Karpas-422 (cell line): ENCODE measurements at regions not wholly inside any gene's neighbourhood (a gene's known extent, or its start where the extent isn't known, plus 50 kb on each side); places are given as distances from the start of the nearest gene placed in this dataset.

Source experiments
- DNase-seq: peaks from one replicate; pipeline ENCODE4 v3.0.0-alpha.2; 2015
- H2AFZ ChIP-seq: fragments of 200-600 bp; sonication (generic); 2 replicates; pipeline ENCODE4 v1.6.1; 2014; ENCODE audit warnings: antibody characterized with exemption, low read length, mixed read lengths
- H3K27ac ChIP-seq: fragments of 200-600 bp; sonication (generic); 2 replicates; pipeline ENCODE4 v1.5.1; 2014; ENCODE audit warnings: mild to moderate bottlenecking, low read length, moderate library complexity
- H3K27me3 ChIP-seq: fragments of 200-600 bp; sonication (generic); 2 replicates; pipeline ENCODE4 v1.6.1; 2014; ENCODE audit warnings: low read length, mixed read lengths
- H3K36me3 ChIP-seq: fragments of 200-600 bp; sonication (generic); 2 replicates; pipeline ENCODE4 v1.6.1; 2014; ENCODE audit warnings: low read length, mixed read lengths; ENCODE audit not compliant: insufficient read depth
- H3K4me1 ChIP-seq: fragments of 200-600 bp; sonication (generic); 2 replicates; pipeline ENCODE4 v1.6.1; 2014; ENCODE audit warnings: mild to moderate bottlenecking, low read length, mixed read lengths
- H3K4me2 ChIP-seq: fragments of 200-600 bp; sonication (generic); 2 replicates; pipeline ENCODE4 v1.6.1; 2014; ENCODE audit warnings: low read length, low read depth, mild to moderate bottlenecking; ENCODE audit not compliant: poor library complexity, severe bottlenecking
- H3K4me3 ChIP-seq: fragments of 200-600 bp; sonication (generic); 2 replicates; pipeline ENCODE4 v1.5.1; 2014; ENCODE audit warnings: mild to moderate bottlenecking, antibody characterized with exemption, low read length, mixed read lengths
- H3K79me2 ChIP-seq: fragments of 200-600 bp; sonication (generic); 2 replicates; pipeline ENCODE4 v1.6.1; 2014; ENCODE audit warnings: mild to moderate bottlenecking, low read length, mixed read lengths
- H3K9ac ChIP-seq: fragments of 200-600 bp; sonication (generic); 2 replicates; pipeline ENCODE4 v1.6.0; 2014; ENCODE audit warnings: low read length
- H3K9me2 ChIP-seq: fragments of 200-600 bp; sonication (generic), shearing (Covaris generic); replicated peaks from 2 replicates; pipeline ENCODE4 v1.6.0; 2014; ENCODE audit warnings: mild to moderate bottlenecking, low read length, moderate library complexity; ENCODE audit not compliant: insufficient read depth
- H3K9me3 ChIP-seq: fragments of 300-700, 200-600 bp; sonication (generic); 2 replicates; pipeline ENCODE4 v1.6.1; 2014; ENCODE audit warnings: low read length, mixed read lengths
- H4K20me1 ChIP-seq: fragments of 200-600 bp; sonication (generic); 2 replicates; pipeline ENCODE4 v1.6.1; 2014; ENCODE audit warnings: mild to moderate bottlenecking, antibody characterized with exemption, low read length, low read depth; ENCODE audit not compliant: insufficient read depth

DNA sequence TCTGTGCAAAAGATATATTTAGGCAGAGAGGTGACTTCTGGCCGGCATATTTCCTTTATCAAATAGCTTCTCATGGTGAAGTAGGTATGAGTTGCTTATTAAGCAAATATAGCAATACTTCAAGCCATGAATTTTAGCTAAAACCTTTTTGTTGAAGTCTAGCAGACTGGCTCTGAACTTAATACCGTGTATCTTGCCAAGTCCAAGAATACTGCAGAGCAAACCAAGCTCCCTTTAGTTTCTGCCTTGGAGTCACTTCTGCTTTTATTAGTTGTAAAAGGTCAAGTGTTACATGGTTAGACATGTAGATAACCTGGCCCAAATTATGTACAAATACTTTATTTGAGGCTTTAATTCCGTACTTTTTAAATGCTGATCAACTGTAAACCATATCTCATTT, 627.6 kb upstream of the PKDCC start:
- Histone ChIP-seq H3K36me3 (no peaks in the 10 kb centered on the region), H3K9me3 (no peaks in the 10 kb centered on the region), H3K4me2 (no peak overlapping the region), H3K79me2 (no peaks in the 10 kb centered on the region), H3K4me3 (no peak overlapping the region), H4K20me1 (no peaks in the 10 kb centered on the region), H3K4me1 (no peaks in the 10 kb centered on the region), H3K27me3 (no peaks in the 10 kb centered on the region), H3K27ac (no peak overlapping the region), H2AFZ (no peak overlapping the region), H3K9me2 (no peaks in the 10 kb centered on the region), H3K9ac (no peak overlapping the region)
- no peak for DNase-seq

DNA sequence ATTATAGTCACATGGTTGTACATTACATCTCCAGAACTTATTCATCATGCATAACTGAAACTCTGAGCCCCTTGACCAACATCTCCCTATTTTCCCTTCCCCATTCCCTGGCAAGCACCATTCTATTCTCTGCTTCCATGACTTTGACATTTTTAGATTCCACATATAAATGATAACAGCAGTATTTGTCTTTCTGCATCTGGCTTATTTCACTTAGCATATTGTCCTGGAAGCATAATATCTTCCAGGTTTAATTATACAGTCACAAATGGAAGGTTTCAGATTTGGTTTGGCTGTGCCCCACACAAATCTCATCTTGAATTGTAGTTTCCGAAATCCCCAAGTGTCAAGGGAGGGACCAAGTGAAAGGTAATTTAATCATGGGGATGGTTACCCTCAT, 626.9 kb upstream of the PKDCC start:
- Histone ChIP-seq H3K4me3 (no peak overlapping the region), H3K9me3 (no peaks in the 10 kb centered on the region), H3K9ac (no peak overlapping the region), H3K27ac (no peak overlapping the region), H2AFZ (no peak overlapping the region), H3K4me1 (no peaks in the 10 kb centered on the region), H3K79me2 (no peaks in the 10 kb centered on the region), H3K36me3 (no peaks in the 10 kb centered on the region), H3K27me3 (no peaks in the 10 kb centered on the region), H3K4me2 (no peak overlapping the region), H4K20me1 (no peaks in the 10 kb centered on the region), H3K9me2 (no peaks in the 10 kb centered on the region)
- no peak for DNase-seq

DNA sequence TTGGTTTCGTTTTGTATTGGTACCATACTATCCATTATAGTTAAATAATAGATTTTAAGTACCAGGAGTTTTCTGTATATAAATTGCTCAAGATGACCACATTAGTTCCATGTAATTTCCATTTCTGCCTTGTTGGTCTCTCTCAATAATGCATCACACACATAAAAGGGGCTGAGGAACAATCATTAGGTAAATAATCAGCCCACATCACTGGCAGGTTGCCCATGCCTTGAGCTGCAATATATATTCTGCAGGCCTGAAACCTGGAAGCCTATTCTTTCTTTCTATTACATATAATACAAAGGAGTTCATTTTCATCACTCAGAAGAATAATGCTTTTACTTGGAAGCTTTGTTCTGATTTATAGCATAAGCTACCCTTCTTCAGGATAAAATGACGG, 616.1 kb upstream of the PKDCC start:
- Histone ChIP-seq H3K79me2 (no peaks in the 10 kb centered on the region), H2AFZ (no peak overlapping the region), H3K9me3 (no peaks in the 10 kb centered on the region), H3K4me3 (no peak overlapping the region), H4K20me1 (no peaks in the 10 kb centered on the region), H3K4me1 (no peaks in the 10 kb centered on the region), H3K36me3 (no peaks in the 10 kb centered on the region), H3K4me2 (no peak overlapping the region), H3K27me3 (no peaks in the 10 kb centered on the region), H3K9ac (no peak overlapping the region), H3K9me2 (no peaks in the 10 kb centered on the region), H3K27ac (no peak overlapping the region)
- no peak for DNase-seq

DNA sequence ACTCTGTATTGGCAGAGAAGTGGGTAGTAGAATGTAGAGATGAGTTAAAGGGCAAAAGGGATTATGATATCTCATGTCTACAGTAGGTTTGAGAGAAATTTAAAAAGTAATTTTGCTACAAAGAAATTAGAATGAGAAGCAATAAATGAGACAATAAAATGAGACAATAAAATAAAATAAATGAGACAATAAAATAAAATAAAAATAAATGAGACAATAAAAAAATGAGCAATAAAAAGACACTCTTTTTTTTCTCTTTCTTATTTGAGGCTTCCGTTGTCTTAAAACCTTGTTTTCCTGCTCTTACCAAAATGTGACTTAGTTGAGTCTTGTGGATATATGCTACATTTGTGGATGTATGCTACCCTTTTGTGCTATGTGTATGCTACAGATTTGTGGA, 615.4 kb upstream of the PKDCC start:
- Histone ChIP-seq H3K4me3 (no peak overlapping the region), H3K27ac (no peak overlapping the region), H3K9me2 (no peaks in the 10 kb centered on the region), H3K4me2 (no peak overlapping the region), H3K36me3 (no peaks in the 10 kb centered on the region), H4K20me1 (no peaks in the 10 kb centered on the region), H3K9ac (no peak overlapping the region), H3K4me1 (no peaks in the 10 kb centered on the region), H3K27me3 (no peaks in the 10 kb centered on the region), H2AFZ (no peak overlapping the region), H3K79me2 (no peaks in the 10 kb centered on the region), H3K9me3 (no peaks in the 10 kb centered on the region)
- no peak for DNase-seq

DNA sequence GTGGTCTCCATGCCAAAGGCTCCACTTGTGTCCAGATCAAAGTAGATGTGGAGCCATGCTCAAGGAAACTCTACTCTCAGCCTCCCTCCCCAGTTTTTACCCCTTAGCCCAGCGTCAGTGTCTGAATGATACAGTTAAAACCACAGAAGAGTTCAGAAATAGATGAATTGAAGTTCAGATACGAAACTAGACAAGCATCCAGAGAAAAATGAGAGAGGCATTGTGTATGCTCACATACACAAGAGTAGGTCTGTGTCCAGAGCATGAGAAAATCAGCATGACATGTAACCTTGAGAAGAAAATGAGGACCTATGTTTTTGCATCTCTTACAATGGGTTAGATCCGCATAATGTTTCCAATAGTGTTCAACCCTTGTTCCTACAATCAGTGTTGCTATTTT, 612.8 kb upstream of the PKDCC start:
- no peaks in the 10 kb centered on the region for H3K36me3 ChIP-seq
- H3K27me3 ChIP-seq = no peaks in the 10 kb centered on the region
- H2AFZ ChIP-seq = no peak overlapping the region
- H3K4me2 ChIP-seq = no peak overlapping the region
- H3K4me1 ChIP-seq = no peaks in the 10 kb centered on the region
- no peak overlapping the region for H3K27ac ChIP-seq
- H3K79me2 ChIP-seq = no peaks in the 10 kb centered on the region
- H3K9me2 ChIP-seq = no peaks in the 10 kb centered on the region
- H4K20me1 ChIP-seq = no peaks in the 10 kb centered on the region
- no peak overlapping the region for H3K9ac ChIP-seq
- no peaks in the 10 kb centered on the region for H3K9me3 ChIP-seq
- no peak overlapping the region for H3K4me3 ChIP-seq
- DNase-seq = no peak

DNA sequence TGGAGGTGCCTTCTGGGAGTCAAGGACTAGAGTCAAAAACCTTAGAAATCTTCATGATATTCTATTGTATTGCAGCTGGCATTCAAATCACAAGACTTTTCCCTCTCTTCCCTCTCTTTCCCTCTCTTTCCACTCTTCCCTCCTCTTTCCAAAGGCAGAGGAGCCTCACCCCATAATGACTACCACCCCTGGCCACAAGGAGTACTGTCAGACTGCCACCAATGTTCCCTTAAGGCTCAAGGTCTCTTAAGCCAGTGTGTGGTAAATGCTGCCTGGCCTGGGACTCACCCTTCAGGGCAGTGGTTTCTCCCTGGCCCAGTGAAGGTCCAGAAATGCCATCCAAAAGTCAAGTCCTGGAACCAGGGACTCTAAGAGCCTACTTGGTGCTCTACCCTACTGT, 605.9 kb upstream of the PKDCC start:
- H3K4me3 ChIP-seq = no peak overlapping the region

DNA sequence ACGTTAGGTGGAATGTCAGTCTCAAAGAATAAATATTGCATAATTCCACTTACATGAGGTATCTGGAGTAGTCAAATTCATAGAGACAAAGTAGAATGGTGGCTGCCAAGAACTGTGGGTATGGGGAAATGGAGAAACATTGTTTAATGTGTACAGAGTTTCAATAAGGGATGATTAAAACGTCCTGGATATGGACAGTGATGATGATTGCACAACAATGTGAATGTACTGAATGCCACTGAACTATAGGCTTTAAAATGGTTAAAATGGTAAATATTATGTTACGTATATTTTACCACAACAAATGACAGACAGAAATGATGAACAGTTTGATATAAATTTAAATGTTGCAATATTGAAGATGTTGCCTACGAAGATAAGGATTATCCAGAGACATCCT, 602.0 kb upstream of the PKDCC start:
- H3K27me3 ChIP-seq = no peaks in the 10 kb centered on the region
- H3K9me3 ChIP-seq = no peaks in the 10 kb centered on the region
- no peaks in the 10 kb centered on the region for H4K20me1 ChIP-seq
- no peaks in the 10 kb centered on the region for H3K9me2 ChIP-seq
- H3K36me3 ChIP-seq = no peaks in the 10 kb centered on the region
- H3K27ac ChIP-seq = no peak overlapping the region
- no peaks in the 10 kb centered on the region for H3K4me1 ChIP-seq
- no peak overlapping the region for H3K4me3 ChIP-seq
- no peaks in the 10 kb centered on the region for H3K79me2 ChIP-seq
- no peak overlapping the region for H3K9ac ChIP-seq
- no peak for DNase-seq
- no peak overlapping the region for H2AFZ ChIP-seq
- no peak overlapping the region for H3K4me2 ChIP-seq

More for the DNA sequence above, 605.9 kb upstream of the PKDCC start:
- Histone ChIP-seq H3K27ac (no peak overlapping the region), H3K79me2 (no peaks in the 10 kb centered on the region), H2AFZ (no peak overlapping the region), H3K9ac (no peak overlapping the region), H4K20me1 (no peaks in the 10 kb centered on the region), H3K4me1 (no peaks in the 10 kb centered on the region), H3K9me3 (no peaks in the 10 kb centered on the region), H3K36me3 (no peaks in the 10 kb centered on the region), H3K27me3 (no peaks in the 10 kb centered on the region), H3K9me2 (no peaks in the 10 kb centered on the region), H3K4me2 (no peak overlapping the region)
- DNase-seq = no peak

DNA sequence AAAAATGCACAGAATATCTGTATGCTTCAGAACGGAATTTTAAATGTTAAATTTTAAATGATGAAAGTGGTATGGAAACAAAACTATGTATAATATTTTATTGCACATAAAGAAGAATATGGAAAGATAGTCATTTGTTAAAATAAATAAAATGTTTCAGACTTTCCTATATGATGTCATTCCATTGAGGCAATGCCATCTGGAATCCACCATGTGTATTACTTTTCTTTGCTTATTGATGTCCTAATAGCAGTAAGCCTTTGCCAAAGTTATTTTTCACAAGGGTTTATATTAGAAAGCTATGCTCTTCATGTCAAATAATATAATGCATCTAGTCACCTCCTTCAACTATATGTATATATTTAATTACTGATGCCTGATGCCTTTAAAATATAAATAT, 601.6 kb upstream of the PKDCC start:
- Histone ChIP-seq H3K4me1 (no peaks in the 10 kb centered on the region), H3K9me2 (no peaks in the 10 kb centered on the region), H3K4me3 (no peak overlapping the region), H3K9me3 (no peaks in the 10 kb centered on the region), H4K20me1 (no peaks in the 10 kb centered on the region), H3K27me3 (no peaks in the 10 kb centered on the region), H3K36me3 (no peaks in the 10 kb centered on the region), H3K9ac (no peak overlapping the region), H3K79me2 (no peaks in the 10 kb centered on the region), H3K27ac (no peak overlapping the region), H3K4me2 (no peak overlapping the region), H2AFZ (no peak overlapping the region)
- DNase-seq = no peak

DNA sequence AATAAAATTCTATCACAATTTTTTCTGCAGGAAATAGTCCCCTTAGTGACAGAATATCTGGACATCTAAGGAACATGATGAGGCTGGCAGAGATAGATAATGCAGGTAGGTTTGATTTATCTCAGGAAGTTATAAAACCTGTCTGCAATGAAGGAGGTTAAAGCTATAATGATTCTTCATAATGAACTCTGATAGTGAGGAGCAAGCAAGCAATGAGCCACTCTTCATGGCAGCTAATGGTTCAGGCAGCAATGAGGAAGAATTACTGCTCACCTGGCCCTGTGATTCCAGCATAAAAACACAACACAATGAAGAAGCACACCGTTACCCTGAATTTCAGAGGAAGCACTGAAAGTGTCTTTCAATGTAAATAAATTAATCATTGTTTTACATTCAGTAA, 599.6 kb upstream of the PKDCC start:
- Histone ChIP-seq H2AFZ (no peak overlapping the region), H4K20me1 (no peaks in the 10 kb centered on the region), H3K9ac (no peak overlapping the region), H3K27ac (no peak overlapping the region), H3K9me3 (no peaks in the 10 kb centered on the region), H3K4me1 (no peaks in the 10 kb centered on the region), H3K79me2 (no peaks in the 10 kb centered on the region), H3K4me2 (no peak overlapping the region), H3K9me2 (no peaks in the 10 kb centered on the region), H3K4me3 (no peak overlapping the region), H3K27me3 (no peaks in the 10 kb centered on the region), H3K36me3 (no peaks in the 10 kb centered on the region)
- DNase-seq = no peak
